GM12878 (cell line): ENCODE measurements at regions not wholly inside any gene's neighbourhood (a gene's known extent, or its start where the extent isn't known, plus 50 kb on each side); places are given as distances from the start of the nearest gene placed in this dataset.

Source experiments
- CHD1 ChIP-seq: IDR thresholded peaks from 2 replicates; pipeline ENCODE4 v1.6.1; 2012; ENCODE audit warnings: low read depth, low read length, improper control_type of control experiment
- CHD4 ChIP-seq: fragments of 200-600 bp; sonication (generic); IDR thresholded peaks from 2 replicates; pipeline ENCODE4 v1.6.1; 2016; ENCODE audit warnings: mild to moderate bottlenecking
- CUX1 ChIP-seq: IDR thresholded peaks from 2 replicates; pipeline ENCODE4 v1.6.1; 2012; ENCODE audit warnings: improper control_type of control experiment, low read depth, low read length; ENCODE audit not compliant: insufficient replicate concordance
- E4F1 ChIP-seq: fragments of 450-650 bp; IDR thresholded peaks from 2 replicates; pipeline ENCODE4 v1.6.1; 2018; ENCODE audit warnings: borderline replicate concordance, mild to moderate bottlenecking; ENCODE audit not compliant: partially characterized antibody
- GATAD2B ChIP-seq: fragments of 450-650 bp; conservative IDR thresholded peaks from 2 replicates; pipeline ENCODE4 v1.6.1; 2017; ENCODE audit warnings: low read depth, mild to moderate bottlenecking, moderate library complexity
- SUPT20H ChIP-seq: IDR thresholded peaks from 2 replicates; pipeline ENCODE4 v1.6.1; 2011; ENCODE audit warnings: low read depth, mild to moderate bottlenecking, low read length, moderate library complexity, borderline replicate concordance; ENCODE audit not compliant: control insufficient read depth
- TF ChIP-seq, protein P1 (sequence below): IDR thresholded peaks from 2 replicates; pipeline ENCODE4 v1.6.1; 2012; ENCODE audit warnings: low read depth, low read length, improper control_type of control experiment

DNA sequence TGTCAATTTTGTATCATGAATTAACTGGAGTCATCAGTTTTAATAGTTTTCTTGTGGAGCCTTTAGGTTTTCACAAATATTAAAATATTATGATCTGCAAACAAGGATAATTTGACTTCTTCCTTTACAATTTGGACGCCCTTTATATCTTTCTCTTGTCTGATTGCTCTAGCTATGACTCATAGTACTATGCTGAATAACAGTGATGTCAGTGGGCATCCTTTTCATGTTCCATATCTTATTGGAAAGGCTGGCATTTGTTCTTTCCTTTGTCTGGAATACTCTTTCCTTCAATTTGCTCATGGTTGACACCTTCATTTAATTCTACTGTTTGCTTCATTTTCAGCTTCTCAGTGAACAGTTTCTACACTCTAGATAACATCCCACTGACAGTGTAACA lies 1129.3 kb downstream of the SLITRK5 start (continued):
- TF ChIP-seq E4F1: no peak
- TF ChIP-seq CUX1: no peak
- TF ChIP-seq GATAD2B: no peak
- TF ChIP-seq, protein P1, sequence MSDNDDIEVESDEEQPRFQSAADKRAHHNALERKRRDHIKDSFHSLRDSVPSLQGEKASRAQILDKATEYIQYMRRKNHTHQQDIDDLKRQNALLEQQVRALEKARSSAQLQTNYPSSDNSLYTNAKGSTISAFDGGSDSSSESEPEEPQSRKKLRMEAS: no peak
- no peak for TF ChIP-seq CHD4
- TF ChIP-seq CHD1: no peak
- TF ChIP-seq SUPT20H: no peak
